ENCODE measurements at regions not wholly inside any gene's neighbourhood (a gene's known extent, or its start where the extent isn't known, plus 50 kb on each side); places are given as distances from the start of the nearest gene placed in this dataset.
A peak's percentile ranks its signal among the peaks of the same experiment; 100 is the strongest.
"Not testable (repeated sequence)": the region's sequence is repeated elsewhere in the genome, so short reads cannot be mapped to it uniquely, and the experiment has no call there.

- no peak for DNase-seq
Observed at GRCh38 chr11:92022499-92022898, 202.1 kb upstream of the FAT3 start.

- no peak for DNase-seq
Observed at GRCh38 chr11:92018332-92018731, 206.3 kb upstream of the FAT3 start.

- DNase-seq: no peak
Observed at GRCh38 chr11:92008249-92008648, 216.4 kb upstream of the FAT3 start.

- no peak for DNase-seq
Observed at GRCh38 chr11:92002568-92002967, 222.1 kb upstream of the FAT3 start.

- no peak for DNase-seq
Observed at GRCh38 chr11:91998481-91998880, 226.1 kb upstream of the FAT3 start.

- peak in 1 of 2 experiments; percentile 74 for DNase-seq
Observed at GRCh38 chr11:91997226-91997625, 227.4 kb upstream of the FAT3 start.

GRCh38 chr11:91996526-91996925 is 228.1 kb upstream of the FAT3 start:
- DNase-seq: no peak

GRCh38 chr11:91988443-91988842 is 236.2 kb upstream of the FAT3 start:
- not testable (repeated sequence) for DNase-seq

GRCh38 chr11:91986218-91986617 is 238.4 kb upstream of the FAT3 start:
- no peak for DNase-seq

- DNase-seq: no peak
Observed at GRCh38 chr11:91984033-91984584, 240.5 kb upstream of the FAT3 start.

GRCh38 chr11:91981995-91982394 is 242.6 kb upstream of the FAT3 start:
- no peak for DNase-seq

GRCh38 chr11:91979775-91980174 is 244.8 kb upstream of the FAT3 start:
- no peak for DNase-seq

GRCh38 chr11:91978747-91979146 is 245.9 kb upstream of the FAT3 start:
- no peak for DNase-seq

- DNase-seq: no peak
Observed at GRCh38 chr11:91972665-91973266, 251.9 kb upstream of the FAT3 start.

- DNase-seq: no peak
Observed at GRCh38 chr11:91970624-91971023, 254.0 kb upstream of the FAT3 start.

GRCh38 chr11:91969486-91969885 is 255.1 kb upstream of the FAT3 start:
- DNase-seq: no peak

- DNase-seq: no peak
Observed at GRCh38 chr11:91967691-91968045, 256.9 kb upstream of the FAT3 start.

GRCh38 chr11:91967026-91967690 is 257.5 kb upstream of the FAT3 start:
- DNase-seq: no peak

- no peak for DNase-seq
Observed at GRCh38 chr11:91966368-91966767, 258.2 kb upstream of the FAT3 start.

GRCh38 chr11:91960770-91961169 is 263.8 kb upstream of the FAT3 start:
- DNase-seq: no peak

- DNase-seq: no peak
Observed at GRCh38 chr11:91959411-91959810, 265.2 kb upstream of the FAT3 start.

- no peak for DNase-seq
Observed at GRCh38 chr11:91956711-91957110, 267.9 kb upstream of the FAT3 start.

- DNase-seq: no peak
Observed at GRCh38 chr11:91955206-91955605, 269.4 kb upstream of the FAT3 start.

GRCh38 chr11:91952056-91952455 is 272.6 kb upstream of the FAT3 start:
- DNase-seq: no peak
